ENCODE measurements at regions not wholly inside any gene's neighbourhood (a gene's known extent, or its start where the extent isn't known, plus 50 kb on each side); places are given as distances from the start of the nearest gene placed in this dataset.

GRCh38 chr10:94091649-94092048 is 97.9 kb downstream of the PLCE1 start:
- no peak for TF ChIP-seq CTCF (IDR thresholded peaks at IDR 0.05; ENCODE audit: insufficient read depth, low read length)
- no peak for TF ChIP-seq POLR2AphosphoS5 (IDR thresholded peaks at IDR 0.05; ENCODE audit: low read depth)
- no peak for TF ChIP-seq GABPA (IDR thresholded peaks at IDR 0.05; ENCODE audit: low read depth)
- TF ChIP-seq REST (IDR thresholded peaks at IDR 0.05; ENCODE audit: insufficient replicate concordance, low read depth) = no peak
- TF ChIP-seq SPI1 (IDR thresholded peaks at IDR 0.05; ENCODE audit: borderline replicate concordance, low read depth) = no peak
